Suprapubic skin (tissue), 4 donors: ENCODE measurements at regions not wholly inside any gene's neighbourhood (a gene's known extent, or its start where the extent isn't known, plus 50 kb on each side); places are given as distances from the start of the nearest gene placed in this dataset.

Experiments
- DNase-seq, 2 donors: peaks; one replicate each; pipeline ENCODE4 v3.0.0-alpha.2; 2019; ENCODE audit warnings: low spot score in 2 of 2
- H3K27ac ChIP-seq: fragments of 200-600 bp; sonication (generic); one replicate; pipeline ENCODE4 v1.5.1; 2019
- H3K27me3 ChIP-seq: fragments of 200-600 bp; sonication (generic); one replicate; pipeline ENCODE4 v1.5.1; 2019
- H3K36me3 ChIP-seq: fragments of 200-600 bp; sonication (generic); one replicate; pipeline ENCODE4 v1.5.1; 2019
- H3K4me1 ChIP-seq: fragments of 200-600 bp; sonication (generic); one replicate; pipeline ENCODE4 v1.5.1; 2019
- H3K4me3 ChIP-seq: fragments of 200-600 bp; sonication (generic); one replicate; pipeline ENCODE4 v1.5.1; 2019; ENCODE audit warnings: mild to moderate bottlenecking
- H3K9me3 ChIP-seq: fragments of 200-600 bp; sonication (generic); one replicate; pipeline ENCODE4 v1.5.1; 2019
- EP300 ChIP-seq: sonication (generic); formaldehyde crosslinking; IDR thresholded peaks from one replicate; pipeline ENCODE4 v1.6.1; 2017; ENCODE audit warnings: antibody characterized with exemption
- POLR2A ChIP-seq, 2 donors: fragments of 450-650 bp; IDR thresholded peaks; one replicate each; pipeline ENCODE4 v1.6.1; 2017; ENCODE audit warnings: antibody characterized with exemption in 2 of 2, mild to moderate bottlenecking in 2 of 2, moderate library complexity in 2 of 2
- POLR2AphosphoS5 ChIP-seq, 3 donors: sonication (generic); formaldehyde crosslinking; IDR thresholded peaks; one replicate each; pipeline ENCODE4 v1.6.1; 2017; ENCODE audit warnings: antibody characterized with exemption in 3 of 3
- WGBS: methylation state at CpG from one replicate; pipeline ENCODE4 v1.1.5; 2018; 5-methylcytosine and 5-hydroxymethylcytosine counted together
- TF ChIP-seq, protein P1 (sequence below), 2 donors: fragments of 200-600 bp in 1 of 2; fragments of 450-650 bp in 1 of 2; sonication (generic) in 1 of 2; IDR thresholded peaks; one replicate each; pipeline ENCODE4 v1.5.1; 2016 to 2019; ENCODE audit warnings: antibody characterized with exemption in 2 of 2, mild to moderate bottlenecking in 1 of 2, moderate library complexity in 1 of 2

DNA sequence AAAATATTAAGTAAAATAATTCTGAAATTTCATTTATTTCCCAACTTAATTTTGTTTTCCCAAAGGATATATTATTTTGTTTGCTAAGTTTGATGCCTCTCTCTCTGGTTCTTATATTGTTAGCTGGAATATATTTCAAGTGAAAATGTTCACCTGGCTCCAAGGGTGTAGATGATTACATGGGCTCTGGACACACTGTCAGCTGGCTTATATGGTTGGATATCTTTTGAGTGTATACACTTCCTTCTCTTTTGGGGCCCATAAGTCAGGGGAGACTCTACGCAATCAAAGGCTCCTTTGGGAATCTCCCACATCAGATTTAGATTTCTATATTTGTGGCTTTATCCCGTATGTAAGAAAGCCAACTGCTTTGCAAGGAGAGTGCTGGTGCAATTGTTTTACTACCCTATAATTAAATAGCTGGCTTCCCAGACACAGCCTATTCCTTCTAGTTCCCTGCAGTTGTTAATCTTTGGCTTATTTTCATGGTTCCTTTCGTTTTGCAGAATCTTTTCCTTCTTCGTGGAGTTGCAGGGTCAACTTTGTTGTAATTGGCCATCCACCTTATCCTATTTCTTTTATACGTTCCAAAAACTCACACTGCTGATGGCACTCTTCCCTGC is 225.7 kb downstream of the DPH6 start:
- Histone ChIP-seq H3K9me3 (no peaks in the 10 kb centered on the region), H3K27me3 (no peaks in the 10 kb centered on the region), H3K27ac (no peak overlapping the region), H3K36me3 (no peaks in the 10 kb centered on the region), H3K4me1 (no peaks in the 10 kb centered on the region), H3K4me3 (no peak overlapping the region)
- DNase-seq = no peak
- no peak for TF ChIP-seq EP300
- TF ChIP-seq, protein P1, sequence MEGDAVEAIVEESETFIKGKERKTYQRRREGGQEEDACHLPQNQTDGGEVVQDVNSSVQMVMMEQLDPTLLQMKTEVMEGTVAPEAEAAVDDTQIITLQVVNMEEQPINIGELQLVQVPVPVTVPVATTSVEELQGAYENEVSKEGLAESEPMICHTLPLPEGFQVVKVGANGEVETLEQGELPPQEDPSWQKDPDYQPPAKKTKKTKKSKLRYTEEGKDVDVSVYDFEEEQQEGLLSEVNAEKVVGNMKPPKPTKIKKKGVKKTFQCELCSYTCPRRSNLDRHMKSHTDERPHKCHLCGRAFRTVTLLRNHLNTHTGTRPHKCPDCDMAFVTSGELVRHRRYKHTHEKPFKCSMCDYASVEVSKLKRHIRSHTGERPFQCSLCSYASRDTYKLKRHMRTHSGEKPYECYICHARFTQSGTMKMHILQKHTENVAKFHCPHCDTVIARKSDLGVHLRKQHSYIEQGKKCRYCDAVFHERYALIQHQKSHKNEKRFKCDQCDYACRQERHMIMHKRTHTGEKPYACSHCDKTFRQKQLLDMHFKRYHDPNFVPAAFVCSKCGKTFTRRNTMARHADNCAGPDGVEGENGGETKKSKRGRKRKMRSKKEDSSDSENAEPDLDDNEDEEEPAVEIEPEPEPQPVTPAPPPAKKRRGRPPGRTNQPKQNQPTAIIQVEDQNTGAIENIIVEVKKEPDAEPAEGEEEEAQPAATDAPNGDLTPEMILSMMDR (IDR thresholded peaks at IDR 0.05) = no peak
- TF ChIP-seq POLR2AphosphoS5 (IDR thresholded peaks at IDR 0.05) = no peak
- no peak for TF ChIP-seq POLR2A (IDR thresholded peaks at IDR 0.05)
- 66% methylated on average over 5 of the region's 5 CpGs for WGBS

DNA sequence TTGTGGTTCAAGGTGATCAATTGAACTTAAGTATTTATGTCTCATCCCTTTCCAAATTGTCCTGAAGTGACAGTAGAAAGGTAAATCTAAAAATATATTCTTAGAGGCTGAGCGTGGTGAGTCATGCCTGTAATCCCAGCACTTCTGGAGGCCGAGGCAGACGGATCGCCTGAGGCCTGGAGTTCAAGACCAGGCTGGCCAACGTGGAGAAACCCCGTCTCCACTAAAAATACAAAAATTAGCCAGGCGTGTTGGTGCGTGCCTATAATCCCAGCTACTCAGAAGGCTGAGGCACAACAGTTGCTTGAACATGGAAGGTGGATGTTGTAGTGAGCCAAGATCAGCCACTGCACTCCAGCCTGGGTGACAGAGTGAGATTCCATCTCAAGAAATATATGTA is 226.6 kb downstream of the DPH6 start:
- 55% methylated on average over 8 of the region's 8 CpGs for WGBS

DNA sequence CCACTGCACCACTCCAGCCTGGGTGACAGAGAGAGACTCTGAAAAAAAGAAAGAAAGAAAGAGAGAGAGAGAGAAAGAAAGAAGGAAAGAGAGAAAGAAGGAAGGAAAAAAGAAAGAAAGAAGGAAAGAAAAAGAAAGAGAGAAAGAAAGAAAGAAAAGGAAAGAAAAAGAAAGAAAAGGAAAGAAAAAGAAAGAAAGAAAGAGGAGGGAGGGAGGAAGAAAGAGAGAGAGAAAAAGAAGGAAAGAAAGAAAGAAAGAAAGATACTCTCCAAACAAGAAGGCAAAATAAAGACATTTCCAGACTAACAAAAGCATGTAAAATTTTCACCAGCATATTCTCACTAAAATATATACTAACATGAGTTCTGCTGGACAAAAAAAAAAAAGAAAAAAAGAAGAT is 228.7 kb downstream of the DPH6 start:
- no peak for TF ChIP-seq POLR2A (IDR thresholded peaks at IDR 0.05)
- TF ChIP-seq EP300 = no peak
- TF ChIP-seq, protein P1 (IDR thresholded peaks at IDR 0.05) = no peak
- TF ChIP-seq POLR2AphosphoS5 (IDR thresholded peaks at IDR 0.05) = no peak
- no peaks in the 10 kb centered on the region for H3K4me1 ChIP-seq
- DNase-seq = no peak
- H3K9me3 ChIP-seq = no peaks in the 10 kb centered on the region
- no peaks in the 10 kb centered on the region for H3K36me3 ChIP-seq
- H3K4me3 ChIP-seq = no peak overlapping the region
- no peaks in the 10 kb centered on the region for H3K27me3 ChIP-seq
- no peak overlapping the region for H3K27ac ChIP-seq

More for the DNA sequence above, 226.6 kb downstream of the DPH6 start:
- Histone ChIP-seq H3K4me1 (no peaks in the 10 kb centered on the region), H3K36me3 (no peaks in the 10 kb centered on the region), H3K27me3 (no peaks in the 10 kb centered on the region), H3K9me3 (no peaks in the 10 kb centered on the region), H3K27ac (no peak overlapping the region), H3K4me3 (no peak overlapping the region)
- no peak for DNase-seq
- TF ChIP-seq, protein P1 (IDR thresholded peaks at IDR 0.05) = no peak
- TF ChIP-seq POLR2AphosphoS5 (IDR thresholded peaks at IDR 0.05) (no peak), POLR2A (IDR thresholded peaks at IDR 0.05) (no peak), EP300 (no peak)

DNA sequence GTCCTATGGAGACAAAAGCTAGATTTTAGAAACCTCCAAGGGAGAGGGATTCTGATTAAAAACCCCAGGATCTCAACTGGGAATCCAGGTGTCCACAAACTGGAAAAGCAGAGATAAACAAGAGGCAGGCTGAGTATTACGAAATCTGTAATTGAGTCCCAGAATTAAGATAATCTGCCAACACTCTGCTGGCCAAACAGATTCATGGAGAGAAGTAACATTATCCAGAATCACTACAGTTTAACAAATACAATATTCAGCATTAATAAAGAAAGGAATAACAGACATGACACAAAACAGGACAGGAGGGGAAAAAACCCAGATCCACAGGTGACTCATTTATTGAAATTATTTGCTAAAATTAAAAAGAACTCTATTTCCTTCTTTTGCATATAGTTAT is 227.2 kb upstream of the NANOGP8 start:
- peaks cover 6% of the 10 kb centered on the region for H3K4me1 ChIP-seq
- no peaks in the 10 kb centered on the region for H3K36me3 ChIP-seq
- TF ChIP-seq EP300 (no peak), POLR2A (IDR thresholded peaks at IDR 0.05) (no peak)
- TF ChIP-seq, protein P1 (IDR thresholded peaks at IDR 0.05) = no peak
- DNase-seq = no peak
- H3K27me3 ChIP-seq = no peaks in the 10 kb centered on the region
- H3K4me3 ChIP-seq = no peak overlapping the region
- 45% methylated on average over 1 of the region's 1 CpG for WGBS
- H3K9me3 ChIP-seq = no peaks in the 10 kb centered on the region
- H3K27ac ChIP-seq = no peak overlapping the region

DNA sequence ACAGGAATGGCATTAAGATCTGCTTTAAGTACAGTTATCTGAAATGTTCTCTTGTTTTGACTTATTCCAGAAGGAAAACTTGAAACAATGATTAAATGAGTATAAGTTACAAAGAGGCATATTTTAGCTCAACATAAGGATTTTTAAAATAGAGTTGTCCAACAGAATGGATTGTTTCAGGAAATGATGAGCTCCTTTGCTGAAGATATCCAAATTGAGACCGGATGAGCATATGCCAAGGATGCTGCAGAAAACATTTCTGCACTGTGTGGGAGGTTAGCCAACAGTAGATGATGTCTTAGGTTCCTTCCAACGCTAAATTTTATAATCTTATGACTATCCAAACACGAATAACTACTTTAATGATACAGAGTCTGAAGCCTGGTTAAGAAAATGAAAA is 226.5 kb upstream of the NANOGP8 start:
- no peak for DNase-seq

More for the DNA sequence above, 226.5 kb upstream of the NANOGP8 start:
- H3K4me1 ChIP-seq = peaks cover 13% of the 10 kb centered on the region
- no peak overlapping the region for H3K4me3 ChIP-seq
- no peak overlapping the region for H3K27ac ChIP-seq
- WGBS = 58% methylated on average over 3 of the region's 3 CpGs
- no peaks in the 10 kb centered on the region for H3K9me3 ChIP-seq
- no peaks in the 10 kb centered on the region for H3K27me3 ChIP-seq
- no peaks in the 10 kb centered on the region for H3K36me3 ChIP-seq
- TF ChIP-seq POLR2AphosphoS5 (IDR thresholded peaks at IDR 0.05) = no peak
- TF ChIP-seq, protein P1 (IDR thresholded peaks at IDR 0.05) = no peak
- no peak for TF ChIP-seq EP300
- TF ChIP-seq POLR2A (IDR thresholded peaks at IDR 0.05) = no peak
